Stimulated activated CD4-positive, alpha-beta T cell treated with anti-CD3 and anti-CD28 coated beads, Interleukin-12 subunit alpha, Interleukin-12 subunit beta, amount 100 ng/mL, for 4 hours (primary cell): ENCODE measurements at regions not wholly inside any gene's neighbourhood (a gene's known extent, or its start where the extent isn't known, plus 50 kb on each side); places are given as distances from the start of the nearest gene placed in this dataset.

Experiments
- DNase-seq: peaks from one replicate; pipeline ENCODE4 v3.0.0-alpha.2; 2020

GRCh38 chr4:14184265-14184664, 556.7 kb upstream of the BOD1L1 start:
- no peak for DNase-seq

DNA sequence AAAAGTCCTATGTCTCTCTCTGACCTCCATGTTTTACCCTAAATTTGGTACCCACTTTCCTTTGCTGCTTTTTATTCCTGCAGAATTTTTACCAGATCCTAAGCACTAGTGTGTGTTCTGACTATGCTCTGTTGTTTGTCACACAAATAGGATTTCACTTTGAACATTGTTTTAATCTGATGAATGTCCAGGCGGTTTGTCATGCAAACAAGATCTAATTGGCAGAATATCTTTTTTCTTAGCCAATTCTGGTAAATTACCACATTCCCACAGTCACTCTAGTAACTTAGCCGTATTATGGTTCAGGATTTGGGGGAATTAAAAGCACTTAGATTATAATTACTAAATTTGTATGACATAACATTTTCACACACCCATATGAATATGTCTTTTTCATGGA, 557.2 kb upstream of the BOD1L1 start:
- no peak for DNase-seq

GRCh38 chr4:14188214-14188613, 560.7 kb upstream of the BOD1L1 start:
- no peak for DNase-seq

- DNase-seq = no peak
Observed at GRCh38 chr4:14193601-14194000, 566.1 kb upstream of the BOD1L1 start.

- peak; percentile 1 for DNase-seq
Observed at GRCh38 chr4:14196131-14196530, 568.6 kb upstream of the BOD1L1 start.

DNA sequence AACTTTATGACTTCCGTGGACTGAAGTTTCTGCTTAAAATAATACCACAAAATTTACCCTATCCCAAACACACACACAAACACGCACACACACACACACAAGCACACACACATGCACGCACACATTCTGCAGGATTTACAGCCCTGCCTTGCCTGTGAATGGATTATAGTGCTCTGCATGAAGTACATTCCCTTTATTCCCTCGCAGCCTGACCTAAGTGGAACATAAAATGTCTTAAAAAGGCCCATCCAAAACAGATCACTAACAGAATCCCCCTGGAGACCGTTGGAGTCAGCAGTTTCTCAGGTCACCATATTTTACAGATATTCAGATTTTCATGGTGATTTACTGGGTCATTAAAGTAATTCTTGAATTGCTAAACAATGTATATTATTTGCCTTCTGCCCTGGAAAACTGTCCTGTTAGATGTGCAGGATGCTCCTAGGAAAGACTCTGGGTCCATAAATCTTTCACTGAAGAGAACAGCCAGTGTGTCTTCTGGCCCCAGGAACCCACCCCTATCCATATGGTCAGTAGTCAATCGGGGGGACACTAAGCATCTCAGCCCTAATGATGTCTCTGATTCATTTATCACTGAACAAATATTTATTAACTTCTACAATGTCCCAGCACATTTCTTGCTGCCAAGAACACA, 587.7 kb upstream of the BOD1L1 start:
- no peak for DNase-seq

DNA sequence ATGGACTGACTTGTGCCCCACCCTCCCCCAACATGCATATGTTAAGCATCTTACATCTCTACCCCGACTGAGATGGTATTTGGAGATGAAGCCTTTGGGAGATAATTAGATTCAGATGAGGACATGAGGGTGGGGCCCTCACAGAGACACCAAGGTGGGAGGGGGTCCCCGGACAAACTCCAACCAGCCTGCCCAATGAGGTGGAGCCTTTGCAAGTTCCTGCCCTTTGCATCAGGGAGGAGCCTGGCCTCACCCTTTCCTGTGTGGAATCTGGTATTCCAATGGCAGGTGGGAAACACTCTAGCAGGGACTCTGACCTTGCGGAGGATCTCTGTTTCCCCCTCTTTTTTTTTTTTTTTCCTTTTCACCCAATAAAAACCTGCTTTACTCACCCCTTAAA, 589.9 kb upstream of the BOD1L1 start:
- no peak for DNase-seq

- DNase-seq = no peak
Observed at GRCh38 chr4:14218641-14219040, 591.1 kb upstream of the BOD1L1 start.

GRCh38 chr4:14221176-14221575, 593.7 kb upstream of the BOD1L1 start:
- no peak for DNase-seq

DNA sequence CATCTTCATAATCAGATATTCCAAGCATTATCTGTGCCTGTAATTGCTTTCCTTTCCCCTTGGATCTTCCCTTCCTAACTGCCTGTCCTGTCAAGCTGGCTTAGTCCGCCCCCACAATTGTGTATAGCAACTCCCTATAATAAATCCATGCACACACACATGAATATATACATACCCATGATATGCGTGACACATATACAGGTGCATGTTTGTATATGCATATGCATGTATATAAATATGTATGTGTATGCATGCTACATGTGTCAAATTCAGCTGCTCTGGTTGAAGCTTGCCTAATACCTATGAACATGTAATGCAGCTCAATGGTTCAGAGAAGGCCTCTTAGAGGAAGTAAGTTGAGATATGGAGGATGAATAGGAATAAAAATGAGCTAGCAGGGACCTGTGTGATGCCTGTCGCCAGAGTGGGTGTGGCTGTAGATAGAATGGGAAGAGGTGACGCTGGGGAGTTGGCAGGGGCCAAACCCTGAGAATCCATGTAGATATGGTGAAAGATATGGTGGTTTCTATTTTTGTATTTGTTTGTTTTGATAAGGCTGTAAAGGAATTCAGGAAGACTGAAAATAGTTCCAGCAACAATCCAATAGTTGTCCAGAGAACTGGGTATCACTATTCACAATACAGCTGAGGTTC, 595.0 kb upstream of the BOD1L1 start:
- no peak for DNase-seq

DNA sequence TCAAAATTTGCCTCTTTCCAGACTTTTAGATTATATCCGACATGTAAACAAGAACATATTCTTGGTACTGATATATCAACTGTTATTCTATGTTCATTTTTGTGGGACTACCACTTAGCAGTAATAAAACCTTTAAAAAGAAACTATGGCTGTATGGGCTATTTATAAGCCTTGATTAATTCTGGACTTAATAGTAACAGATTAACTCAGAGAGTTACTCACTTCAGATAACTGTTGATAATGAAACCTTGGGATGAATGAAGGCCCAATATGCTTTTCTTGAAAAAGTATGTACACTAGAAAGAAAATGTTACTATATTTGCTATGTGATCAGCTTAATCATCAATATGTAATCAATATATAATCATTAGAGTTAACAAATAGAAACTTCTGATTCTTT, 595.9 kb upstream of the BOD1L1 start:
- no peak for DNase-seq

GRCh38 chr4:14225688-14226207, 598.2 kb upstream of the BOD1L1 start:
- DNase-seq = no peak

GRCh38 chr4:14233126-14233525, 605.6 kb upstream of the BOD1L1 start:
- DNase-seq = no peak

GRCh38 chr4:14234307-14234706, 606.8 kb upstream of the BOD1L1 start:
- no peak for DNase-seq

GRCh38 chr4:14236359-14236758, 608.8 kb upstream of the BOD1L1 start:
- no peak for DNase-seq

- DNase-seq = no peak
Observed at GRCh38 chr4:14237911-14238310, 610.4 kb upstream of the BOD1L1 start.

GRCh38 chr4:14241574-14241973, 614.0 kb upstream of the BOD1L1 start:
- DNase-seq = no peak

GRCh38 chr4:14247767-14248166, 620.2 kb upstream of the BOD1L1 start:
- DNase-seq = no peak

- DNase-seq = no peak
Observed at GRCh38 chr4:14249226-14249625, 621.7 kb upstream of the BOD1L1 start.

DNA sequence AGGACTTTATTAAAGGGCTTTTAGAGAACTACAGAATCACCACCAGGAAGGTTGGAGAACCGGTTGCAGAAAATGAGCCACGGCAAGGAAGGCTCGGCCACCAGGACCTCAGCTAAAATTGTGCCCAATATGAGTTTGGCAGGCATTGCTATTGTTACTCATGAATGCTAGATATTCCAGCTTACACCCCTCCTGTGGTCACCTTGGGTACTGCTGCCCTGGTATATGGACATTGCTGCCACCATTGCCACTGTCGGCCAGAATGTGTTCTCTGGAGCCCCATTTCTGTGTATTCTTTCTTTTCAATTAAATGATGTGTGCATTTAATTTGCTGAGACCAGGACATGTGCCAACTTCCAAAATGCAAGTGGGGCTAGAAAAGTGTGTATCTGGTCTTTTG, 626.7 kb upstream of the BOD1L1 start:
- DNase-seq = peak; percentile 1

GRCh38 chr4:14254926-14255325, 627.4 kb upstream of the BOD1L1 start:
- DNase-seq = no peak

DNA sequence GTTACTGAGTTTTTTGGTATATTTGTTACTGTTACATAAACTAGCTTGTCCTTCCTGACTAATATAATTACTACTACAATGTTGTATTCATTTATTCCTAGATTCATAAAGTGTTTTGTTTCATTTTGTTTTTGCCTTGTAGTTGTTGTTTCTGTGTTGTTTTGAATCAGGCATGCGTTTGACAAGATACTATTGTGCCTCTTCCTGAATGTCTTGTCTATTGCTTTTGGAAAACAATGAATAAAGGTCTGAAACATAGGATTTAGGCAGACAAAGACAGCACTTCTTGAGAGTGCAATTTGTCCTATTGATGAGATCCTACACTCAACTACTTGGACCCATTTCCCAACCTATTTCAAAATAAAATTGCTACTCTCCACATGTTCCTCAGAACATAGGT, 630.4 kb upstream of the BOD1L1 start:
- no peak for DNase-seq

- DNase-seq = no peak
Observed at GRCh38 chr4:14259936-14260335, 632.4 kb upstream of the BOD1L1 start.

DNA sequence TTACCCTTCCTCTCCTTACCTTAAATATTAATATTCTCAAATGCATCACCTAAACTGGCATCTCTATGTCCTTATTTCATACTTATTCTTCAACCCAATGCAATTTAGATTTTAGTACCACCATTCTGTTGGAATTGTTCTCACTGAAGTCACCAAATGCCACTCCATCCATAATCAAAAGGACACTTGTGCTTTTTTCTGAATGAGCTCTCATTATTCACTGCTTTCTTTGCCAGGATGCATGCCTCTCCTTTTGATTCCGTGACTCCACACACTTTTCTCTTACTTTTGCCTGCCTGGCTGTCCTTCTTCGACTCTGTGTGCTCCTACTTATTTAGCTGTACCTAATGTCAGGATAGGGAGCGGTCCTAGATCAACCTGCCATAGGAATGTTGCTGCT, 633.1 kb upstream of the BOD1L1 start:
- no peak for DNase-seq

- DNase-seq = no peak
Observed at GRCh38 chr4:14262221-14262620, 634.7 kb upstream of the BOD1L1 start.
